ENCODE measurements at regions not wholly inside any gene's neighbourhood (a gene's known extent, or its start where the extent isn't known, plus 50 kb on each side); places are given as distances from the start of the nearest gene placed in this dataset.

DNA sequence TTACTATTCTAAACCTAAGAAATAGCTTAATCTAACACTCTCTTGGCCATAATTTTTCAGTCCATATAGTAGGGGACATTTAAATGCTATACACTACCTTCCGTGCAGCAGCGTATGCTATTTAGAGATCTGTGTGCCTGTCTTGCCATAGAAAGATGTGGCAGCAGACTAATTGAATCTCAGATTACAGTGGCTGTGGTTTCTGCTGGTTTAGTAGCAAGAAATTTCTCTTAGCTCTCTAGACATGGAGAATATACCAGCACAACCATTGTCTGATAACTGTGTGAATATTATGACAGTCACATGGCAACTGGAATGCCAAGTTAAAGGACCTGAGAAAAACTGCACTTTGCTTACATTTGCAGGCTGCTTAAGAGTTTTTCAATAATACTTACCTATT, 672.4 kb upstream of the MIR17HG start:
- H3K4me1 ChIP-seq = no peaks in the 10 kb centered on the region
- no peak overlapping the region for H3K4me3 ChIP-seq
- H3K27me3 ChIP-seq = no peaks in the 10 kb centered on the region
- no peaks in the 10 kb centered on the region for H3K36me3 ChIP-seq
- no peak for DNase-seq (ENCODE audit: extremely low spot score in 2 of 2)
- H3K9me3 ChIP-seq = no peaks in the 10 kb centered on the region
- TF ChIP-seq, protein P1, sequence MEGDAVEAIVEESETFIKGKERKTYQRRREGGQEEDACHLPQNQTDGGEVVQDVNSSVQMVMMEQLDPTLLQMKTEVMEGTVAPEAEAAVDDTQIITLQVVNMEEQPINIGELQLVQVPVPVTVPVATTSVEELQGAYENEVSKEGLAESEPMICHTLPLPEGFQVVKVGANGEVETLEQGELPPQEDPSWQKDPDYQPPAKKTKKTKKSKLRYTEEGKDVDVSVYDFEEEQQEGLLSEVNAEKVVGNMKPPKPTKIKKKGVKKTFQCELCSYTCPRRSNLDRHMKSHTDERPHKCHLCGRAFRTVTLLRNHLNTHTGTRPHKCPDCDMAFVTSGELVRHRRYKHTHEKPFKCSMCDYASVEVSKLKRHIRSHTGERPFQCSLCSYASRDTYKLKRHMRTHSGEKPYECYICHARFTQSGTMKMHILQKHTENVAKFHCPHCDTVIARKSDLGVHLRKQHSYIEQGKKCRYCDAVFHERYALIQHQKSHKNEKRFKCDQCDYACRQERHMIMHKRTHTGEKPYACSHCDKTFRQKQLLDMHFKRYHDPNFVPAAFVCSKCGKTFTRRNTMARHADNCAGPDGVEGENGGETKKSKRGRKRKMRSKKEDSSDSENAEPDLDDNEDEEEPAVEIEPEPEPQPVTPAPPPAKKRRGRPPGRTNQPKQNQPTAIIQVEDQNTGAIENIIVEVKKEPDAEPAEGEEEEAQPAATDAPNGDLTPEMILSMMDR (IDR thresholded peaks at IDR 0.05) = no peak
- no peak for TF ChIP-seq POLR2AphosphoS5 (IDR thresholded peaks at IDR 0.05; ENCODE audit: insufficient read depth in 1 of 2, low read depth in 1 of 2)
- TF ChIP-seq POLR2A (IDR thresholded peaks at IDR 0.05) = no peak
- no peak overlapping the region for H3K27ac ChIP-seq
- intact Hi-C loops (cut with DNase I) = no loop called here

DNA sequence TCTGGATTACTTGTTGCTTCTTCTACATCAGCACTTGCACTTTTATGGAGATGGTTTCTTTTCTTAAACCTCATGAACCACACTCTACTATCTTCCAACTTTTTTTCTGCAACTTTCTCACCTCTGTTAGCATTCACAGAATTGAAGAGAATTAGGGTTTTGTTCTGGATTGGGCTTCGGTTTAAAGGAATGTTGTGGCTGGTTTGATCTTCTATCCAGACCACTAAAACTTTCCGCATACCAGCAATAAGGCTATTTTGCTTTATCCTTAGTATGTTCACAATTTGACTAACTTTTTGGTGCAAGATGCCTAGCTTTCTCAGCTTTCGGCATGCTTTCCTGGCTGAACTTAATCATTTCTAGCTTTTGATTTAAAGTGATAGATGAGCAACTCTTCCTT, 666.7 kb upstream of the MIR17HG start:
- no peak overlapping the region for H3K27ac ChIP-seq
- no peak for TF ChIP-seq POLR2A (IDR thresholded peaks at IDR 0.05)
- TF ChIP-seq POLR2AphosphoS5 (IDR thresholded peaks at IDR 0.05; ENCODE audit: insufficient read depth in 1 of 2, low read depth in 1 of 2) = no peak
- TF ChIP-seq, protein P1 (IDR thresholded peaks at IDR 0.05) = no peak
- H3K4me3 ChIP-seq = no peak overlapping the region
- H3K4me1 ChIP-seq = no peaks in the 10 kb centered on the region
- intact Hi-C loops (cut with DNase I) = no loop called here
- no peaks in the 10 kb centered on the region for H3K36me3 ChIP-seq
- no peaks in the 10 kb centered on the region for H3K27me3 ChIP-seq
- H3K9me3 ChIP-seq = no peaks in the 10 kb centered on the region
- no peak for DNase-seq (ENCODE audit: extremely low spot score in 2 of 2)

DNA sequence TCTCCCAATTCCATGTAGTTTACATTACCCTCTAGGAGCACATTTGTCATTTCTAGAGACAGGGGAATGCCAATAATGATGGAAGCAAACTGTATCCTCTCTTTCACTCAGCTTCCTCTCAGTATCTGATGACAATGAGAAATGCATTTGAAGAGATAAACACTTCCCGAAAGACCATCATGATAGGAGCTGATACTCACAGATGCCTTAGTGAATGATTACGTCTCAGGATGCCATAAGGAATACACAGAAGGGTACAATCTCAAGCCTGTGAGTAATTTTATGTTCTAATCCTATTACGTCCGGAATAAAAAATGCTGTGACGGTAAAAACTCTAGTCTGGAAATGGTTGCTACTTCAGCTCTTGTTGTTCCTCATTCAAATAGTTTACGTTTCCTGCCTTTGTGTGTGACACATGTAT, 663.8 kb upstream of the MIR17HG start:
- intact Hi-C loops (cut with DNase I) = no loop called here
- no peak overlapping the region for H3K4me3 ChIP-seq
- H3K27me3 ChIP-seq = no peaks in the 10 kb centered on the region
- DNase-seq (ENCODE audit: extremely low spot score in 2 of 2) = no peak
- H3K27ac ChIP-seq = no peak overlapping the region
- no peaks in the 10 kb centered on the region for H3K4me1 ChIP-seq
- no peaks in the 10 kb centered on the region for H3K36me3 ChIP-seq
- TF ChIP-seq POLR2AphosphoS5 (IDR thresholded peaks at IDR 0.05; ENCODE audit: insufficient read depth in 1 of 2, low read depth in 1 of 2) = no peak
- H3K9me3 ChIP-seq = no peaks in the 10 kb centered on the region

DNA sequence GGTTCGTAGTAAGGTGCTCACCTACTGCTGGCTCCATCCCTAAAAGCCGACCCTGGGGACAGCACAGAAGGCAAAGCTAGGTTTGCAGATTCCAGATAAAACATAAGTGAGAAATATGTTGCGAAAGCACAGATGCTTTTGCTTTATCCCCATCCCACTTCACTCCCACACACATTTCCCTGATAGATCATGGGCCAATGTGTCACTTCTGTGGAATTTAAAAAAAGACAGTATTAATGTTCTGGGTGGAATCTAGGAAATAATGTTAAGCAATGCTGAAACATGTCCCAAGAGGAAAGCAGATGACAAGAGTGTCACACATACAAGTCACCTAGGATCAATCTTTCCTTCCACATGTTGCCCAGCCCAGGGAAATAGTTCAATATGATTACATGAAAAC, 661.0 kb upstream of the MIR17HG start:
- H3K4me1 ChIP-seq = no peaks in the 10 kb centered on the region
- no peaks in the 10 kb centered on the region for H3K36me3 ChIP-seq
- no peaks in the 10 kb centered on the region for H3K9me3 ChIP-seq
- DNase-seq (ENCODE audit: extremely low spot score in 2 of 2) = no peak
- no peaks in the 10 kb centered on the region for H3K27me3 ChIP-seq
- no peak overlapping the region for H3K27ac ChIP-seq
- intact Hi-C loops (cut with DNase I) = no loop called here
- no peak overlapping the region for H3K4me3 ChIP-seq
- TF ChIP-seq POLR2A (IDR thresholded peaks at IDR 0.05) = no peak
- TF ChIP-seq, protein P1 (IDR thresholded peaks at IDR 0.05) = no peak
- no peak for TF ChIP-seq POLR2AphosphoS5 (IDR thresholded peaks at IDR 0.05; ENCODE audit: insufficient read depth in 1 of 2, low read depth in 1 of 2)

DNA sequence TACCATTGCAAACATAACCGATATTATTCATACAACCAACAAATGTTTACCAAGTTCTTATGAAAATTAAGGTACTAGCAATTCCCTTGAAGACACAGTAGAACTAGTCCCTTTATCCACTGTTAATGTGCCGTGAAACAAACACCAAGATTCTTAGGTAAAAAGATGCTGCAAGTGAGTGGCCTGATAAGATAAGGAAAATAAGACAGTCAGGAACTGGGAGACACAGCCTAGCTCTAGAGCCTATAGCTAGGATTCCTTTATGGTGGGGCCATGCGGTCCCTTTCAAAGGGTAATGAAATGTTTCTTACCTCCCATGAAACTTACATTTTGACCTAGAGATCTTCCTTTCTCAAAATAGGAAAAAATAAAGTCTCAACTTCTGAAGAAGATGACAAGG, 658.4 kb upstream of the MIR17HG start:
- Histone ChIP-seq H3K4me3 (no peak overlapping the region), H3K9me3 (no peaks in the 10 kb centered on the region), H3K36me3 (no peaks in the 10 kb centered on the region), H3K27ac (no peak overlapping the region), H3K27me3 (no peaks in the 10 kb centered on the region), H3K4me1 (no peaks in the 10 kb centered on the region)
- DNase-seq (ENCODE audit: extremely low spot score in 2 of 2) = no peak
- intact Hi-C loops (cut with DNase I) = no loop called here
- TF ChIP-seq POLR2AphosphoS5 (IDR thresholded peaks at IDR 0.05; ENCODE audit: insufficient read depth in 1 of 2, low read depth in 1 of 2) (no peak), POLR2A (IDR thresholded peaks at IDR 0.05) (no peak)
- TF ChIP-seq, protein P1 (IDR thresholded peaks at IDR 0.05) = no peak

Data from vagina (tissue), 2 donors.